Fibroblast of skin of abdomen (primary cell): ENCODE measurements at regions not wholly inside any gene's neighbourhood (a gene's known extent, or its start where the extent isn't known, plus 50 kb on each side); places are given as distances from the start of the nearest gene placed in this dataset.
"Not testable (repeated sequence)": the region's sequence is repeated elsewhere in the genome, so short reads cannot be mapped to it uniquely, and the experiment has no call there.

Experiments
- DNase-seq: peaks from one replicate; pipeline ENCODE4 v3.0.0-alpha.2; 2013

GRCh38 chr18:1147730-1148129, 243.1 kb downstream of the ADCYAP1 start:
- DNase-seq = no peak

GRCh38 chr18:1149709-1150108, 245.0 kb downstream of the ADCYAP1 start:
- no peak for DNase-seq

GRCh38 chr18:1150344-1150743, 245.7 kb downstream of the ADCYAP1 start:
- no peak for DNase-seq

GRCh38 chr18:1152958-1153357, 248.3 kb downstream of the ADCYAP1 start:
- DNase-seq = not testable (repeated sequence)

GRCh38 chr18:1173593-1173992, 268.9 kb downstream of the ADCYAP1 start:
- DNase-seq = no peak

GRCh38 chr18:1177232-1177631, 272.6 kb downstream of the ADCYAP1 start:
- DNase-seq = no peak

- no peak for DNase-seq
Measured at GRCh38 chr18:1191341-1191740, 286.7 kb downstream of the ADCYAP1 start.

- DNase-seq = no peak
Measured at GRCh38 chr18:1213126-1213525, 308.5 kb downstream of the ADCYAP1 start.

- DNase-seq = no peak
Measured at GRCh38 chr18:1222880-1223279, 318.2 kb downstream of the ADCYAP1 start.

- DNase-seq = no peak
Measured at GRCh38 chr18:1227025-1227424, 322.4 kb downstream of the ADCYAP1 start.

- no peak for DNase-seq
Measured at GRCh38 chr18:1229634-1230033, 325.0 kb downstream of the ADCYAP1 start.

GRCh38 chr18:1232867-1233266, 328.2 kb downstream of the ADCYAP1 start:
- no peak for DNase-seq

GRCh38 chr18:1240701-1241100, 336.0 kb downstream of the ADCYAP1 start:
- no peak for DNase-seq

- DNase-seq = no peak
Measured at GRCh38 chr18:1244397-1245122, 339.9 kb downstream of the ADCYAP1 start.

GRCh38 chr18:1246827-1247226, 342.2 kb downstream of the ADCYAP1 start:
- DNase-seq = no peak

GRCh38 chr18:1252534-1252933, 347.9 kb downstream of the ADCYAP1 start:
- no peak for DNase-seq

- no peak for DNase-seq
Measured at GRCh38 chr18:1252936-1253335, 348.3 kb downstream of the ADCYAP1 start.

GRCh38 chr18:1253827-1254226, 349.2 kb downstream of the ADCYAP1 start:
- no peak for DNase-seq

- DNase-seq = no peak
Measured at GRCh38 chr18:1261054-1261453, 356.4 kb downstream of the ADCYAP1 start.

- DNase-seq = no peak
Measured at GRCh38 chr18:1267021-1267420, 362.4 kb downstream of the ADCYAP1 start.

- DNase-seq = no peak
Measured at GRCh38 chr18:1270081-1270480, 365.4 kb downstream of the ADCYAP1 start.

- no peak for DNase-seq
Measured at GRCh38 chr18:1273469-1273868, 368.8 kb downstream of the ADCYAP1 start.

GRCh38 chr18:1292167-1292566, 387.5 kb downstream of the ADCYAP1 start:
- no peak for DNase-seq

GRCh38 chr18:1294229-1294628, 389.6 kb downstream of the ADCYAP1 start:
- no peak for DNase-seq

GRCh38 chr18:1296237-1296636, 391.6 kb downstream of the ADCYAP1 start:
- DNase-seq = no peak
